ENCODE measurements at regions not wholly inside any gene's neighbourhood (a gene's known extent, or its start where the extent isn't known, plus 50 kb on each side); places are given as distances from the start of the nearest gene placed in this dataset.

- CTCF ChIA-PET: interaction anchor here (0.6 to 2.5 kb wide), 32 partner anchors 7 to 1691 kb away, joined by 3 to 22 read pairs (median 4); partner anchors contain the start of gene ISL1
- no peaks in the 10 kb centered on the region for H3K4me1 ChIP-seq (ENCODE audit: control insufficient read depth, insufficient read depth, low read length)
- POLR2A ChIA-PET: interaction anchor here (0.6 to 1.2 kb wide), 2 partner anchors 419 to 1587 kb away, joined by 4 to 5 read pairs; partner anchors contain the start of gene ISL1
- H3K9me3 ChIP-seq (ENCODE audit: control insufficient read depth, insufficient read depth, low read depth, low read length): no peaks in the 10 kb centered on the region
- H3K36me3 ChIP-seq (ENCODE audit: control insufficient read depth in 2 of 2, insufficient read depth in 1 of 2, low read length in 2 of 2): no peaks in the 10 kb centered on the region
- H3K27ac ChIP-seq (ENCODE audit: extremely low read depth, low read depth, low read length): no peak overlapping the region
- no peak for TF ChIP-seq ZNF560 (tag by site-specific recombination; IDR thresholded peaks at IDR 0.05; ENCODE audit: borderline replicate concordance)
- no peak for TF ChIP-seq ZNF16 (tag by site-specific recombination; IDR thresholded peaks at IDR 0.05; ENCODE audit: low read depth)
- no peak for TF ChIP-seq OVOL3 (tag by site-specific recombination; IDR thresholded peaks at IDR 0.05)
- TF ChIP-seq ZNF660 (tag by site-specific recombination; IDR thresholded peaks at IDR 0.05): no peak
- no peak overlapping the region for H3K4me3 ChIP-seq (ENCODE audit: low read depth, low read length)
Observed at GRCh38 chr5:50963971-50964745, 297.7 kb downstream of the PARP8 start.

DNA sequence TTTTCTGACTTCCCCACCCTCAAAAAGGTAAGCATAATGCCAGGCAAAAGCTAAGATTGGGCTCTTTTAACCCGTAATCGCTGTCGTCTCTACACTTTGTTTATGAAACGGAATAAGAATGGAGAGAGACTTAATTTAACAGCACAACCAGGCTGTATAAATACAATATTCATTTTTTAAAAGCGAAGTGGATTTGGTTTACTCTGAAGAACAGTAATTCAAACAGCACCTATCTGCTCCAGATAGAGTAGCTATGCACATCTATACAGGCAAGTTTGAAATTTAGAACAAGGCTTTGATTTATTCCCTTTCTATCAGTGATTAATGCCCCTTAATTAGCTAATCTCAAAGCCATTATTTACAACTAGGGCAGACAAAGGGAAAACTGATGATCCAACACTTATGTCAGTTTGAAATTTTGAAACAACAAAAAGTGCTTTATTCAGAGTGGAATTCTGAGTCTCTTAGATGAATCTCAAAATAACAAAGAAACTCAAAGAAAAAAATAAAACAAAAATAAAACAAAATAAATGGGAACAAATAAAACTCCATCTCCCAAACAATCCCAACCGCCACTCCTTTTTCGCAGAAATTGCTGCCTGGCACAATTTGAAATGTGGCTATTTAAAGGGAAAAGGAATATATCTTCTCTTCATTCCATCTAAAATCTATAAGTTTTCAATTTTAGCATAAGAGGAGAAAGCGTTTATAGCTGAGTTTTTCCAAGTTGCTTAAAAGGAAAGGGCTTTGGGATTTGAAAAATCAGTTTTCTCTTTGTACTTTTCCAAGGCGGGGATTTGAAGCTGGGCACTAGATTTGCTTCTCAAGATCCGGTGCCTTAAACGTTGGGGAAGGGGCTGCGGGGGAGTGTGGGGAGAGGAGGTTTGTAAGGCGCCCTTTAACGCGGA, 298.6 kb downstream of the PARP8 start:
- Histone ChIP-seq H3K4me1 (ENCODE audit: control insufficient read depth, insufficient read depth, low read length) (no peaks in the 10 kb centered on the region), H3K27ac (ENCODE audit: extremely low read depth, low read depth, low read length) (no peak overlapping the region), H3K9me3 (ENCODE audit: control insufficient read depth, insufficient read depth, low read depth, low read length) (no peaks in the 10 kb centered on the region), H3K4me3 (ENCODE audit: low read depth, low read length) (no peak overlapping the region), H3K36me3 (ENCODE audit: control insufficient read depth in 2 of 2, insufficient read depth in 1 of 2, low read length in 2 of 2) (no peaks in the 10 kb centered on the region)
- CTCF ChIA-PET: interaction anchor here (0.6 to 2.5 kb wide), 8 partner anchors 98 to 1043 kb away, joined by 3 to 22 read pairs (median 4); partner anchors contain the start of gene ISL1
- POLR2A ChIA-PET: no interaction called here
- TF ChIP-seq ZNF174 (tag by site-specific recombination; IDR thresholded peaks at IDR 0.05) (no peak), ZNF37A (tag by site-specific recombination; IDR thresholded peaks at IDR 0.05) (no peak), ZBTB44 (tag by site-specific recombination; IDR thresholded peaks at IDR 0.05) (no peak), ZNF274 (IDR thresholded peaks at IDR 0.05; ENCODE audit: low read length) (no peak), ZNF274 (tag by site-specific recombination; IDR thresholded peaks at IDR 0.05; ENCODE audit: borderline replicate concordance) (no peak), GLI4 (tag by site-specific recombination; IDR thresholded peaks at IDR 0.05) (no peak), KLF9 (tag by site-specific recombination; IDR thresholded peaks at IDR 0.05; ENCODE audit: low read depth) (no peak), ZNF23 (tag by site-specific recombination; IDR thresholded peaks at IDR 0.05; ENCODE audit: borderline replicate concordance) (no peak), PRDM4 (tag by site-specific recombination; IDR thresholded peaks at IDR 0.05) (no peak), ZNF184 (tag by site-specific recombination; IDR thresholded peaks at IDR 0.05) (no peak), ZNF280D (tag by site-specific recombination; IDR thresholded peaks at IDR 0.05) (no peak), ZIC2 (tag by site-specific recombination; IDR thresholded peaks at IDR 0.05) (no peak), ZNF169 (tag by site-specific recombination; IDR thresholded peaks at IDR 0.05) (no peak), ZBTB11 (tag by site-specific recombination; conservative IDR thresholded peaks at IDR 0.05; ENCODE audit: low read depth) (no peak), ZNF155 (tag by site-specific recombination; IDR thresholded peaks at IDR 0.05) (no peak)
- TF ChIP-seq, protein P1, sequence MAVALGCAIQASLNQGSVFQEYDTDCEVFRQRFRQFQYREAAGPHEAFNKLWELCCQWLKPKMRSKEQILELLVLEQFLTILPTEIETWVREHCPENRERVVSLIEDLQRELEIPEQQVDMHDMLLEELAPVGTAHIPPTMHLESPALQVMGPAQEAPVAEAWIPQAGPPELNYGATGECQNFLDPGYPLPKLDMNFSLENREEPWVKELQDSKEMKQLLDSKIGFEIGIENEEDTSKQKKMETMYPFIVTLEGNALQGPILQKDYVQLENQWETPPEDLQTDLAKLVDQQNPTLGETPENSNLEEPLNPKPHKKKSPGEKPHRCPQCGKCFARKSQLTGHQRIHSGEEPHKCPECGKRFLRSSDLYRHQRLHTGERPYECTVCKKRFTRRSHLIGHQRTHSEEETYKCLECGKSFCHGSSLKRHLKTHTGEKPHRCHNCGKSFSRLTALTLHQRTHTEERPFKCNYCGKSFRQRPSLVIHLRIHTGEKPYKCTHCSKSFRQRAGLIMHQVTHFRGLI (tag by site-specific recombination; IDR thresholded peaks at IDR 0.05): no peak
